ENCODE measurements at regions not wholly inside any gene's neighbourhood (a gene's known extent, or its start where the extent isn't known, plus 50 kb on each side); places are given as distances from the start of the nearest gene placed in this dataset.

DNA sequence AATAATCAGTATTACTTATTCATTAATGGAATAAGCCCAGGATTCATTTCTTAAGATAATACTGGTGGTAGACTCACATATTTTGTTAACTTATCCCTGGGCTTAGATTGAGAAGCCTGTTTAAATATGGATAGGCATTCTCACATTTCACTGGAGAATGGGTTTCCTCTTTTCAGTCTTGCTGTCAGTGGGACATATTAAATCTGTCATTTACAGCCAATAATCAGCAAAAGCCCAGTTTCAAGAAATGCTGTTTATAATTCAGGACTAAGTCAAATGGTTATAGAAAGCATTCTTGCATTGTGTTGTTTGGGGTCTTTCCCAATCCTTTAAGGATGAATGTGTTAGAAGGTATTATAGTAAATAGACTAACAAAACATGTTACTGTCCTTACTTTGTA lies 143.7 kb upstream of the NAALADL2 start (continued):
- TF ChIP-seq SIN3A (conservative IDR thresholded peaks at IDR 0.05 in 1 of 2, IDR thresholded peaks at IDR 0.05 in 1 of 2; ENCODE audit: low read depth in 1 of 2, low read length in 2 of 2) (no peak), POU5F1 (IDR thresholded peaks at IDR 0.05; ENCODE audit: low read depth, low read length) (no peak), TBP (IDR thresholded peaks at IDR 0.05; ENCODE audit: low read depth, low read length) (no peak)
